GM20000 (cell line): ENCODE measurements at regions not wholly inside any gene's neighbourhood (a gene's known extent, or its start where the extent isn't known, plus 50 kb on each side); places are given as distances from the start of the nearest gene placed in this dataset.

Experiments used
- DNase-seq: peaks from one replicate; pipeline ENCODE4 v3.0.0; 2012; ENCODE audit warnings: low spot score
- TF ChIP-seq, protein P1 (sequence below): IDR thresholded peaks from 2 replicates; pipeline ENCODE4 v1.5.1; 2012; ENCODE audit warnings: mild to moderate bottlenecking, control low read depth; ENCODE audit errors: extremely low read depth, missing control alignments

DNA sequence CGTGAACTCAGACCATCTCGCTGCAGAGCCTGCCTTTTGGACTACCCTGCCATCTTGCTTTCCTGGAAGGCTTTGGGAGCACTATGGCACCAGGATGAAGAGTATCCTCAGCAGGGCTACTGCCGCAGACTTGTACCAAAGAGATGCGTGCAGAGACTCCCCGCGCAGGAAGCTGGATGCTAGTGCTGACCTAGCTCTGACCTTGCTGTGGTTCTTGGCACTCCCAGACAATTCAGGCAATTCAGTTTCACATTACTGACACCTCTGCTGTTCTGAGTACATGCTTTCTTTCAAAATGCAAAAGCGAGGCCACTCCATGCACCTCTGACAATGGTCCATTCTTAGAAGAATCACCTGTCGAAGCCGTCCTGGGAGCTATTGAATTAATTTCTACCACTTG is 251.5 kb upstream of the MEX3C start:
- TF ChIP-seq, protein P1, sequence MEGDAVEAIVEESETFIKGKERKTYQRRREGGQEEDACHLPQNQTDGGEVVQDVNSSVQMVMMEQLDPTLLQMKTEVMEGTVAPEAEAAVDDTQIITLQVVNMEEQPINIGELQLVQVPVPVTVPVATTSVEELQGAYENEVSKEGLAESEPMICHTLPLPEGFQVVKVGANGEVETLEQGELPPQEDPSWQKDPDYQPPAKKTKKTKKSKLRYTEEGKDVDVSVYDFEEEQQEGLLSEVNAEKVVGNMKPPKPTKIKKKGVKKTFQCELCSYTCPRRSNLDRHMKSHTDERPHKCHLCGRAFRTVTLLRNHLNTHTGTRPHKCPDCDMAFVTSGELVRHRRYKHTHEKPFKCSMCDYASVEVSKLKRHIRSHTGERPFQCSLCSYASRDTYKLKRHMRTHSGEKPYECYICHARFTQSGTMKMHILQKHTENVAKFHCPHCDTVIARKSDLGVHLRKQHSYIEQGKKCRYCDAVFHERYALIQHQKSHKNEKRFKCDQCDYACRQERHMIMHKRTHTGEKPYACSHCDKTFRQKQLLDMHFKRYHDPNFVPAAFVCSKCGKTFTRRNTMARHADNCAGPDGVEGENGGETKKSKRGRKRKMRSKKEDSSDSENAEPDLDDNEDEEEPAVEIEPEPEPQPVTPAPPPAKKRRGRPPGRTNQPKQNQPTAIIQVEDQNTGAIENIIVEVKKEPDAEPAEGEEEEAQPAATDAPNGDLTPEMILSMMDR: no peak
- no peak for DNase-seq

DNA sequence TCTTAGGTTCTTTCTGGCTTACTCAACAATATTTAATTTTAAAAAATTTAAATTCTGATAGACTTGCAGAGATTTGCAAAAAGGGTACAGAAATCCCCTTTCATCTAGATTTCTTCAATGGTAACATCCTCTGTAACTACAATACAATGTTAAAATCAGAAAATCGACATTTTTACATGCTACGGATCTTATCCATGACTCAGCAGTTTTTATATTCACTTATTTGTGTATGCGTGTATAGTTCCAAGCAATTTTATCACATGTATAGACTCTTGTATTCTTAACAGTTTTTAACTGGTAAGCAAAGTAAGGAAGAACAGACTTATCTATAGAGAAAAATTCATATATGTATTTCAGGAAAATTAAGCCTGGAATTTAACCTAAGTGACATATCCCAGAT is 256.1 kb upstream of the MEX3C start:
- TF ChIP-seq, protein P1: no peak
- DNase-seq: no peak

DNA sequence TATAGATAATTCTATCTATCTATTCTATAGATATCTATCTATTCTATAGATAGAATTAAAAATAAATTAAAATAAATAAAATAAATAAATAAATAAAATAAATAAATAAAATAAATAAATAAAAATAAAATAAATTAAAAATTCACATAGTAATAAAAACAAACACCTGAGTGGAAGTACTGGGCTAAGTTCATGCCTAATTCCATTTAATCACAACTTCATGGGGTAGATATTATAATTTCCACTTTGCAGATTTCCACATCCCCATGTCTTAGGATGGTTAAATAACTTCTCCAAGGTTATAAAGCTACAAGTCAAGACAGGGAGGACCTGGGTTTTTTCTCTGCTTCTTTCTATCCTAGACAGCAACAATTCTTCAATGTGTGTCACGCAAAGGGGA is 261.4 kb upstream of the MEX3C start:
- no peak for DNase-seq
- TF ChIP-seq, protein P1: no peak

DNA sequence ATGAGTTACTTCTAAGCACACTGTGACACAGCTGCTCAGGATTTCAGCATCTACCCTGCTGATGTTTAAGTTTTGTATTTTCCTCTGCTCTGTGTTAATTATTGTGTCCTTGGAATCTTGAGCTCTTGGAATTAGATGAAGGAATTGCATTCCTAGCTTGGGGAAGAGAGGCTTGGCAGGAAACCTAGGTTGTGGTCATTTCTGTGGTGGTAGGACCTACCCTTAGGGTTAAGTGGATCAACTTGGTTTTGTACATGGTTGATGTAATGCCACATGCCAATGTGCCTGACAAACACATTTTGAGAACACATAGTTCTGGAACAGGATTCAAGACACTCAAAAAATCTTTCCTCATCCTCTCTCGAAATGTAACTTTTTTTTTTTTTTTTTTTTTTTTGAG is 264.5 kb upstream of the MEX3C start:
- no peak for DNase-seq
- TF ChIP-seq, protein P1: no peak

DNA sequence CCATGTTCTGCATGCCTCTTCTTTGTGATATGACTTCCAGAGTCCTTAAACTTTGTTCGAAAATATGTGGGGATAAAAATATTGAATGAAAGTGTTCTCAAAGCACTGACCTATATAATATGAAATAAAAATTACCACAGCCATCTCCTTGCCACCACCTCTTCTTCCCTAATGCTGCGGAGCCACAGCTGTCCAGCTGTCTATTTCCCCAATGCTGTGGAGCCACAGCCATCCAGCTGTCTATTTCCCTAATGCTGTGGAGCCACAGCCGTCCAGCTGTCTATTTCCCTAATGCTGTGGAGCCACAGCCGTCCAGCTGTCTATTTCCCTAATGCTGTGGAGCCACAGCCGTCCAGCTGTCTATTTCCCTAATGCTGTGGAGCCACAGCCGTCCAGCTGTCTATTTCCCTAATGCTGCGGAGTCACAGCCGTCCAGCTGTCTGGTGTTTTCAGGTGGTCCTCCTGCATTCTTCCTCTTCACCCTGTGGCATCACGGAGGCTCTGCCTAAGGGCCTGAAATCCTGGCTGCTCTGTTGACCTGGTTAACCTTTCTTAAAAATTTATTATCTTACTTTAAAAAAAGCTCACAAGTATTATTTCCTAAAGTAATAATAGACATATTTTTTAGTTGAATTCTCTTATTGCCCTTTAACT is 266.1 kb upstream of the MEX3C start:
- no peak for DNase-seq
- TF ChIP-seq, protein P1: no peak

DNA sequence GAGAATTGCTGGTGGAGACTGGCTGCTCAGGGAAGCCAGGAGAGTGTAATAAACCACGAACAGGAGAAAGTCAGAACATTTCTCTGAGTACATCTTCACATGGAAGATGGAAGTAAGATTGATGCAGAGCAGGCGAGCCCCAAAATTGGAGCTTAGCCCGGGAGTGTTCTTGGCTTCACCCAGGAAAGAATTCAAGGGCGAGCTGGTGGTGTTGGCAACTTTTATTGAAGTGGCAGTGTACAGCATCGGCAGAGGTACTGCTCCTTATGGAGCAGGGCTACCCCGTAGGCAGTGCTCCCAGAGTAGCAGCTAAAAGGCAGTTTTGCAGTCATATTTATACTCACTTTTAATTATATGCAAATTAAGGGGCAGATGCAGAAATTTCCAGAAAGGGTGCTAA is 281.4 kb upstream of the MEX3C start:
- no peak for DNase-seq
- TF ChIP-seq, protein P1: no peak

DNA sequence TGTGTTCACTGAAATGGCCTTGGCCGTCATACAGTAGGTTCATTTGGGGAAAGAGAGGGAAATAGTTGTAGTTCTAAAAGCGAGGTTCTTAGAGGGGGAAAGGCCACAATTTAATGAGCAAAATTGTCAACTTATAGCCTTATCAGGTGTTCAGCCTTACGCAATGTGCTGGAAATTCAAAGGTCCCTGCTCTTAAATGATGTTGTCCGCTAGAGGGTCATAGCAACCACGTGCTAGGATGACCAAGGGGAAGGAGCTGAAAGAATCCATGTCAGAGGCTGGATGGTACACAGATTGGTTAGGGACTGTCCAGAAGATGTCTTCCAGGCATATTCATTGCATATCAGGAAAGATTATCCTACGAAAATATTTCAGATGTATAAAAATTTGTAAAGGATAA is 282.3 kb upstream of the MEX3C start:
- TF ChIP-seq, protein P1: no peak
- no peak for DNase-seq
